HG03521 (cell line): ENCODE measurements at regions not wholly inside any gene's neighbourhood (a gene's known extent, or its start where the extent isn't known, plus 50 kb on each side); places are given as distances from the start of the nearest gene placed in this dataset.
A peak's percentile ranks its signal among the peaks of the same experiment; 100 is the strongest.
"Not testable (repeated sequence)": the region's sequence is repeated elsewhere in the genome, so short reads cannot be mapped to it uniquely, and the experiment has no call there.

Experiments
- ATAC-seq: cut with Tn5 transposase; IDR thresholded peaks from one replicate; pipeline ENCODE4 v1.9.1; 2021; ENCODE audit warnings: mild to moderate bottlenecking, moderate library complexity; ENCODE audit not compliant: unreplicated experiment

DNA sequence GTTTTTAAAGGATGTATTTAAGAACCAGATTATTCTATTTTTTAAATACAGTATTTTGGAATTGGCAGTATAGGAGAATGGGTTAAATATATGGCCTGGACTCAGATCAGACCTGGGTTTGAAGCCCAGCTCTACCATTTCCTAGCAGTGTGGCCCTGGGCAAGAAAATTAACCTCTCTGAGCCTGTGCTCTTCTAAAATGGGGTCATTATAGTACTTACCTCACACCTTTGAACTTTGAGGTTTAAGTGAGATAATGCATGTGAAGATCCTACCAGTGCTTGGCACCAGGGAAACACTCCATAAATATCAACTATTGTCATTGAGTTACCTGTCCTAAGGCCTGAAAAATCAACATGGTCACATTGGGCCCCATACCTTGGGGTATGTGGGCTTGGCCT lies 93.4 kb upstream of the WSB1 start:
- ATAC-seq, result no peak

DNA sequence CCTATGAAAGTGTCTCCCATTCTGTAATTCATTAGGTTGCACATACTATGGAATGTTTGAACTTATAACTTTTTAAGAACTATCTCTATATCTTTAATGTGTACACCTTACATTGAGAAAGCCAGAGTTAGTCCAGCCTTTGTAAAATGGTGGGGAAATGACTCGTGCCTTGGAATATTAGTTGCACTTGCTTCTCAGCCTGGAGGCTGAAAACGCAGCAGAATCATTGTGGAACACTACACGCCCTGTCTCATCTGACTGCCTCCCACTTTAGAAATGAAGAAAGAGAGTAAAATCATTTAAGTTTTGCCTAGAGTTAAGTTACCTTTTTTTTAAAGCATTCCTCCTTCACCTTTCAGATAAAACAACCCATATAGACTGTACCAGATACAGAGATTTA lies 90.7 kb upstream of the WSB1 start:
- no peak for ATAC-seq

DNA sequence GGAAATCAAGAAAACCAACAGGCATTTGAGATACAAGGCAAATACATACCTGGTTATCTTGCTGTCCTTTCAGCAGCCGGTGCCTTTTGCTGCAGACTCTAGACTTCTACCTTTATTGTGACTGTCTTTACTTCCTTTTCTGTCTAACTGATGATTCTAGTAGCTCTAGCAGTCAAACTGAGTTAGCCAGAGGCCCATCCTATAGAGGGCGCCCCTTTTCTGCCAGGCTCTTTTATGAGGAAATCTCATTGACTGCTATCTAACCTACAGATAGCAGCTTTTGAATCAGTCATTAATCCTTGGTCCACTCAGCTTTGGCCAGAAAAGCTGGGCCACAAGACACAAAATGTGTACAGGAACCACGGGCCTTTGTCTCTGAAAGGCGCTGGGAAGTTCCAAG lies 87.5 kb upstream of the WSB1 start:
- no peak for ATAC-seq

GRCh38 chr17:27207073-27207513 lies 86.8 kb upstream of the WSB1 start:
- ATAC-seq, result no peak

DNA sequence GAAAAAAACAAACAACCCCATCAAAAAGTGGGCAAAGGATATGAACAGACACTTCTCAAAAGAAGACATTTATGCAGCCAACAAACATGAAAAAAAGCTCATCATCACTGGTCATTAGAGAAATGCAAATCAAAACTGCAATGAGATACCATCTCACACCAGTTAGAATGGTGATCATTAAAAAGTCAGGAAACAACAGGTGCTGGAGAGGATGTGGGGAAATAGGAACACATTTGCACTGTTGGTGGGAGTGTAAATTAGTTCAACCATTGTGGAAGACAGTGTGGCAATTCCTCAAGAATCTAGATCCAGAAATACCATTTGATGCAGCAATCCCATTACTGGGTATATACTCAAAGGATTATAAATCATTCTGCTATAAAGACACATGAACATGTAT lies 85.5 kb upstream of the WSB1 start:
- ATAC-seq, result not testable (repeated sequence)

GRCh38 chr17:27209316-27209715 lies 84.6 kb upstream of the WSB1 start:
- no peak for ATAC-seq

GRCh38 chr17:27210809-27211208 lies 83.1 kb upstream of the WSB1 start:
- ATAC-seq, result not testable (repeated sequence)

DNA sequence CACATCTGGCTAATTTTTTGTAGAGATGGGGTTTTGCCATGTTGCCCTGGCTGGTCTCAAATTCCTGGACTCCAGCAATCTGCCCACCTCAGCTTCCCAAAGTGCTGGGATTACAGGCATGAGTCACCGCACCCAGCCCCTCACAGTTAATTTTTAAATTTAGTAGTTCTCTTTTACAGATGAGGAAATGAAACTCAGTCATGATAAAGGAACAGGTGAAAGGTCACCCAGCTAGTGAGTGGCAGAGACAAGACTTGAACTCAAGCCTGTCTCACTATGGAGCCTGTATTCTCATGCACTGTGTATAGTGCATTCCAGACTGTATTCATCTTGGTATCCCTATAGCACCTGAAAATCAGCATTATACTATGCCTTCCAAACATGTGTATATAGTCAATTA lies 77.1 kb upstream of the WSB1 start:
- ATAC-seq, result no peak

DNA sequence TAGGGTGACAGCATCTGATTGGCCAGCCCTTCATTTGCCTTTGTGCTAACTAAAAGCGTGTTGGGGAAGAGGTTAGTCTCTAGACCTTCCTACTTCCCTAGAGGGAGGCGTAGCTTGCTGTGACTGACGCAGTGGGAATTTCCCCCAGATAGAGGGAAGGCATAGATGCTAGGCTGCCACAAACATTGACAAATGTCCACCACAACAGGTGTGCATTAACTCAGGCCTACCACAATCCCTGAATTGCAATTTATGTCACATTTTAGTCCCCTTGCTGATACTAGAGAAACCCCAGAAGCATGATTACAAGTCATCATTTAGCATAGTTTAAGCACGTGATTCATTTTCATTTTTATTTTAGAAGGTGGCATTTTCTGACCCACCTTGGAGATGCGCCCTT lies 76.3 kb upstream of the WSB1 start:
- ATAC-seq, result peak; percentile 62

DNA sequence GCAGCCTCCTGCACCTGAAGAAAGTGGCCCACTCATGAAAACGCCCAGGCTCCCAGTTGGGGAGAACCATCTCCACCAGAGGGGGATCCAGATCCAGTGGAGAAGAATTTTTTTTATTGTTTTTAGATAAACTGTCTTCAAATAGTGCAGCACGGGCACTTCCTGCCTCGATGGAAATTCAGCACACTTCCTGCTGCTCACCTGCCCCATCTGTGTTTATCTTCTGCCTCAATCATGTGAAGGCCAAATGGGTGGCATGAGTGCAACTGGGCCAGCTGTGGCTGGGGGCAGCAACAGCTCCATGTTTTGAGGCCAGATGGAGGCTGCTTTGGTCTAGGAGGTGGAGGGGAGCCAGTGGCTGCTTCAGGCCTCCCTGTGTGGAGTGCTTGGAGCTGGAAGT lies 75.9 kb upstream of the WSB1 start:
- ATAC-seq, result no peak

- peak; percentile 60 for ATAC-seq
Observed at GRCh38 chr17:27218719-27219488, 75.0 kb upstream of the WSB1 start.

- no peak for ATAC-seq
Observed at GRCh38 chr17:27222515-27222914, 71.4 kb upstream of the WSB1 start.

GRCh38 chr17:27224526-27225315 lies 69.2 kb upstream of the WSB1 start:
- ATAC-seq, result no peak

GRCh38 chr17:27226611-27227230 lies 67.2 kb upstream of the WSB1 start:
- ATAC-seq, result no peak

GRCh38 chr17:27230996-27231395 lies 62.9 kb upstream of the WSB1 start:
- no peak for ATAC-seq

DNA sequence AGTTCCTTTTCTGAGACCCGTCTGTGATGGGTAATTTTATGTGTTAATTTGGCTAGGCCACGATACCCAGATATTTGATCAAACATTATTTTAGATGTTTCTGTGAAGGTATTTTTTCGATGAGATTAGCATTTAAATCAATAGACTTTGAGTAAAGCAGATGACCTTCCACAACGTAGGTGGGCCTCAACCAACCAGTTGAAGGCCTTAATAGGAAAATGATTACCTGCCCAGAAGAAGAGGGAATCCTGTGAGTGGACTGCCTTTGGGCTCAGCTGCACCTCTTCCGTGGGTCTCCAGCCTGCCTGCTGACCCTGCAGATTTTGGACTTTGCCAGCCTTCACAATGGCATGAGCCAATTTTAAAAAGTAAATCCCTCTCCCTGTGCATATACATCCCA lies 61.6 kb upstream of the WSB1 start:
- no peak for ATAC-seq

DNA sequence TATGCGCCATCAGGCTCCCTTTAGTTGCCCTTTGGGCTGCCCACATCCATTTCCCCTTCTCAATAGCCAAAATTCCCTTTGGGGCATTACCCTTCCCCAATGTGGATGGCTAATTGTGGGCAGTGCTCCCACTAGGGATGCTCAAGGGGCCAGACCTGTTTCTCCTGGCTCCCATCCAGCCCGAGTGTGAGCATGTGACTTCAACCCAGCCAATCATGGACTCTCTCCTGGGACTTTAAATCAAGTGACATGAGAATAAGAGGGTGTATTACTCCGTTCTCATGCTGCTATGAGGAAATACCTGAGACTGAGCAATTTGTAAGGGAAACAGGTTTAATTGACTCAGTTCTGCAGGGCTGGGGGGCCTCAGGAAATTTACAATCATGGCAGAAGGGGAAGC lies 60.9 kb upstream of the WSB1 start:
- no peak for ATAC-seq

DNA sequence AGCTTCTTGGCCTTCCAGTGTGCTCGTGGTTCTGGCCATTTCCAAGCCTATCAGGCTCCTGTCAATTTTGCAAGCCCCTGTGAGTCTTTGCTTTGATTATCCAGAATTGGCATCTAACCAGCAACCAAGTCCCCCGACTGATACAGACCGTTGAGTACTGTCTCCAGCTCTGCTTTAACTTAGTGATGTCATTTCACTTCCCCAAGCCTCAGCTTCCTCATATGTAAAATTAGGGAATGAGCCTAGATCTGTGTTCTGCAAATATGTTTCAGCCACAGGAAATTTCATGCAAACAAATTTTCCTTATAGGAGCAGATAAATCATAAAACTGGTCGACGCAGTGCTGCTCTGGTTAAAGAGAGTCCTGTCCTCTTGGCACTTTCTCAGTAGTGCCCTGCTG lies 60.1 kb upstream of the WSB1 start:
- no peak for ATAC-seq

GRCh38 chr17:27236717-27237315 lies 57.1 kb upstream of the WSB1 start:
- ATAC-seq, result no peak

GRCh38 chr17:27237890-27238289 lies 56.0 kb upstream of the WSB1 start:
- ATAC-seq, result no peak

- ATAC-seq, result no peak
Observed at GRCh38 chr17:27239046-27239445, 54.9 kb upstream of the WSB1 start.
